ENCODE measurements at regions not wholly inside any gene's neighbourhood (a gene's known extent, or its start where the extent isn't known, plus 50 kb on each side); places are given as distances from the start of the nearest gene placed in this dataset.

DNA sequence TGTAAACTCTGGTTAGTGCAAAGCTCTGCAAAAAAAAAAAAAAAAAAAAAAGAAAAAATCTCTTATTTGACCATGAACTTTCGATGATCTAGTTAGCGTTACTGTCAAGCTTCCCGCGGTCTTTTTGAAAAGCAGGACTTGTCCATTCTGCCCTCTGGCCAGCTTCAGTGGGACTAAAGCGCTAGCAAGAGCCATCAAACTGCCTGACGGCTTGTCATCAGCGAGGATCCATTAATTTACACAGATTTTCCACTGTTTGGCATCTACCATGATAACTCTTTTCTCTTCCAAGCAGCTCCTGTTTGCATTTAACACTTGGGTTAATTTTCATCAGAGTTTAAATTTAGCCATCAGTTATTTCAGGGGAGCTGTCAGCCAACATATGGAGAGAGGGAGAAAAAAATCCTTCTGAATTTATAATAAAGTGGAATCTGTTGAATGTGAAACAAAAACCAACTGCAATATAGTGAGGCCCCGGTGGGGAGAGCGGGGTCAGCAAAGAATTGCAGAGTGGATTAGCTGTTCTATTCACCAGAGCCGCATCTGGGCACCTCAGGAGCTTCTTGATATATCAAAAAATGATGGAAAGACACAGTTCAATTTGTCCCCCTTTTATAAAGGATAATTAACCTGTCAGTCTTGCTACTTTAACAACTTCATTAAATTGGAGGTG, 298.2 kb downstream of the SPATA17 start:
- TF ChIP-seq CTCF (IDR thresholded peaks at IDR 0.05; ENCODE audit: poor library complexity) (no peak), EZH2 (IDR thresholded peaks at IDR 0.05; ENCODE audit: borderline replicate concordance) (no peak), EZH2phosphoT487 (IDR thresholded peaks at IDR 0.05; ENCODE audit: low read depth, severe bottlenecking, unreplicated experiment) (no peak)
